ENCODE measurements at regions not wholly inside any gene's neighbourhood (a gene's known extent, or its start where the extent isn't known, plus 50 kb on each side); places are given as distances from the start of the nearest gene placed in this dataset.

DNA sequence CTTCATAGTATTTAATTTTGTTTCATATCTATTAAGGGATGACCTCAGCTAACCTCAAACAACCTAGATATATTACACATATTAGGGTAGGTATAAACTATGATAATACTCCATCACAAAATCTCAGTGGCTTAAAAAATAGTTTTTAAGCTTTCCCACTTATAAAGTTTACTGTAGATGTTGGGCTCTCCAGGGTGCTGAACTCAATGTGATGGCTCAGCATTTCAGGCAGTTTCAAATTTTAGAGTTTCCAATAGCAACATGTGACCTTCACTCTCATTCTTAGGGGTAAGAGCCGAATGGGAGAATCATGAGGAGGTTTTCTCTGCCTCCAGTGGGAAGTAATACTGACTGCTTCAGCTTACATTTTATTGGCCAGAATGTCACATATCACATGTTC lies 357.3 kb downstream of the MEI4 start:
- Histone ChIP-seq H3K9ac (ENCODE audit: insufficient read depth in 1 of 2, low read depth in 2 of 2, low read length in 2 of 2) (no peak overlapping the region), H3K79me2 (ENCODE audit: control insufficient read depth, insufficient read depth, low read length) (no peaks in the 10 kb centered on the region), H3K4me3 (no peak overlapping the region), H3K9me3 (replicated peaks; ENCODE audit: control insufficient read depth, insufficient read depth, low read depth, low read length) (no peaks in the 10 kb centered on the region), H3K27me3 (ENCODE audit: control insufficient read depth in 2 of 2, insufficient read depth in 2 of 2, low read length in 2 of 2) (no peaks in the 10 kb centered on the region), H3K4me2 (ENCODE audit: insufficient read depth, low read length) (no peak overlapping the region), H3K4me1 (replicated peaks in 1 of 2; ENCODE audit: control insufficient read depth in 2 of 2, insufficient read depth in 2 of 2, low read length in 2 of 2) (no peaks in the 10 kb centered on the region), H4K20me1 (replicated peaks; ENCODE audit: control insufficient read depth, insufficient read depth, low read length) (no peaks in the 10 kb centered on the region), H2AFZ (ENCODE audit: low read depth, low read length) (no peak overlapping the region), H3K9me1 (ENCODE audit: control insufficient read depth, insufficient read depth, low read length) (no peaks in the 10 kb centered on the region), H3K27ac (ENCODE audit: extremely low read depth, low read depth, low read length) (no peak overlapping the region), H3K36me3 (ENCODE audit: control insufficient read depth, insufficient read depth, low read length) (no peaks in the 10 kb centered on the region)
- ChIA-PET CTCF (ENCODE audit: low intra/inter-chr PET ratio) (no interaction called here), POLR2A (no interaction called here)
- BruUV-seq (replicated peaks) = no TSS peak
- ATAC-seq = no peak
- FAIRE-seq = no peak
- WGBS (ENCODE audit: insufficient coverage, low coverage, missing lambda C conversion rate) = 0% methylated on average over 1 of the region's 1 CpG
- DNase-seq (ENCODE audit: extremely low read depth in 1 of 4, low spot score in 3 of 4) = no peak
- in situ Hi-C loops (cut with MboI) = no loop called here
- intact Hi-C loops (cut with micrococcal nuclease) = no loop called here
- TF ChIP-seq ZNF134 (CRISPR knock-in tag; conservative IDR thresholded peaks at IDR 0.05) (no peak), CHCHD3 (CRISPR knock-in tag; IDR thresholded peaks at IDR 0.05) (no peak), CBX1 (IDR thresholded peaks at IDR 0.05; ENCODE audit: low read depth) (no peak), POLR2AphosphoS2 (IDR thresholded peaks at IDR 0.05; ENCODE audit: low read length) (no peak)
- TF ChIP-seq, protein P1, sequence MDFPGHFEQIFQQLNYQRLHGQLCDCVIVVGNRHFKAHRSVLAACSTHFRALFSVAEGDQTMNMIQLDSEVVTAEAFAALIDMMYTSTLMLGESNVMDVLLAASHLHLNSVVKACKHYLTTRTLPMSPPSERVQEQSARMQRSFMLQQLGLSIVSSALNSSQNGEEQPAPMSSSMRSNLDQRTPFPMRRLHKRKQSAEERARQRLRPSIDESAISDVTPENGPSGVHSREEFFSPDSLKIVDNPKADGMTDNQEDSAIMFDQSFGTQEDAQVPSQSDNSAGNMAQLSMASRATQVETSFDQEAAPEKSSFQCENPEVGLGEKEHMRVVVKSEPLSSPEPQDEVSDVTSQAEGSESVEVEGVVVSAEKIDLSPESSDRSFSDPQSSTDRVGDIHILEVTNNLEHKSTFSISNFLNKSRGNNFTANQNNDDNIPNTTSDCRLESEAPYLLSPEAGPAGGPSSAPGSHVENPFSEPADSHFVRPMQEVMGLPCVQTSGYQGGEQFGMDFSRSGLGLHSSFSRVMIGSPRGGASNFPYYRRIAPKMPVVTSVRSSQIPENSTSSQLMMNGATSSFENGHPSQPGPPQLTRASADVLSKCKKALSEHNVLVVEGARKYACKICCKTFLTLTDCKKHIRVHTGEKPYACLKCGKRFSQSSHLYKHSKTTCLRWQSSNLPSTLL (IDR thresholded peaks at IDR 0.05) = no peak
- TF ChIP-seq, protein P2, sequence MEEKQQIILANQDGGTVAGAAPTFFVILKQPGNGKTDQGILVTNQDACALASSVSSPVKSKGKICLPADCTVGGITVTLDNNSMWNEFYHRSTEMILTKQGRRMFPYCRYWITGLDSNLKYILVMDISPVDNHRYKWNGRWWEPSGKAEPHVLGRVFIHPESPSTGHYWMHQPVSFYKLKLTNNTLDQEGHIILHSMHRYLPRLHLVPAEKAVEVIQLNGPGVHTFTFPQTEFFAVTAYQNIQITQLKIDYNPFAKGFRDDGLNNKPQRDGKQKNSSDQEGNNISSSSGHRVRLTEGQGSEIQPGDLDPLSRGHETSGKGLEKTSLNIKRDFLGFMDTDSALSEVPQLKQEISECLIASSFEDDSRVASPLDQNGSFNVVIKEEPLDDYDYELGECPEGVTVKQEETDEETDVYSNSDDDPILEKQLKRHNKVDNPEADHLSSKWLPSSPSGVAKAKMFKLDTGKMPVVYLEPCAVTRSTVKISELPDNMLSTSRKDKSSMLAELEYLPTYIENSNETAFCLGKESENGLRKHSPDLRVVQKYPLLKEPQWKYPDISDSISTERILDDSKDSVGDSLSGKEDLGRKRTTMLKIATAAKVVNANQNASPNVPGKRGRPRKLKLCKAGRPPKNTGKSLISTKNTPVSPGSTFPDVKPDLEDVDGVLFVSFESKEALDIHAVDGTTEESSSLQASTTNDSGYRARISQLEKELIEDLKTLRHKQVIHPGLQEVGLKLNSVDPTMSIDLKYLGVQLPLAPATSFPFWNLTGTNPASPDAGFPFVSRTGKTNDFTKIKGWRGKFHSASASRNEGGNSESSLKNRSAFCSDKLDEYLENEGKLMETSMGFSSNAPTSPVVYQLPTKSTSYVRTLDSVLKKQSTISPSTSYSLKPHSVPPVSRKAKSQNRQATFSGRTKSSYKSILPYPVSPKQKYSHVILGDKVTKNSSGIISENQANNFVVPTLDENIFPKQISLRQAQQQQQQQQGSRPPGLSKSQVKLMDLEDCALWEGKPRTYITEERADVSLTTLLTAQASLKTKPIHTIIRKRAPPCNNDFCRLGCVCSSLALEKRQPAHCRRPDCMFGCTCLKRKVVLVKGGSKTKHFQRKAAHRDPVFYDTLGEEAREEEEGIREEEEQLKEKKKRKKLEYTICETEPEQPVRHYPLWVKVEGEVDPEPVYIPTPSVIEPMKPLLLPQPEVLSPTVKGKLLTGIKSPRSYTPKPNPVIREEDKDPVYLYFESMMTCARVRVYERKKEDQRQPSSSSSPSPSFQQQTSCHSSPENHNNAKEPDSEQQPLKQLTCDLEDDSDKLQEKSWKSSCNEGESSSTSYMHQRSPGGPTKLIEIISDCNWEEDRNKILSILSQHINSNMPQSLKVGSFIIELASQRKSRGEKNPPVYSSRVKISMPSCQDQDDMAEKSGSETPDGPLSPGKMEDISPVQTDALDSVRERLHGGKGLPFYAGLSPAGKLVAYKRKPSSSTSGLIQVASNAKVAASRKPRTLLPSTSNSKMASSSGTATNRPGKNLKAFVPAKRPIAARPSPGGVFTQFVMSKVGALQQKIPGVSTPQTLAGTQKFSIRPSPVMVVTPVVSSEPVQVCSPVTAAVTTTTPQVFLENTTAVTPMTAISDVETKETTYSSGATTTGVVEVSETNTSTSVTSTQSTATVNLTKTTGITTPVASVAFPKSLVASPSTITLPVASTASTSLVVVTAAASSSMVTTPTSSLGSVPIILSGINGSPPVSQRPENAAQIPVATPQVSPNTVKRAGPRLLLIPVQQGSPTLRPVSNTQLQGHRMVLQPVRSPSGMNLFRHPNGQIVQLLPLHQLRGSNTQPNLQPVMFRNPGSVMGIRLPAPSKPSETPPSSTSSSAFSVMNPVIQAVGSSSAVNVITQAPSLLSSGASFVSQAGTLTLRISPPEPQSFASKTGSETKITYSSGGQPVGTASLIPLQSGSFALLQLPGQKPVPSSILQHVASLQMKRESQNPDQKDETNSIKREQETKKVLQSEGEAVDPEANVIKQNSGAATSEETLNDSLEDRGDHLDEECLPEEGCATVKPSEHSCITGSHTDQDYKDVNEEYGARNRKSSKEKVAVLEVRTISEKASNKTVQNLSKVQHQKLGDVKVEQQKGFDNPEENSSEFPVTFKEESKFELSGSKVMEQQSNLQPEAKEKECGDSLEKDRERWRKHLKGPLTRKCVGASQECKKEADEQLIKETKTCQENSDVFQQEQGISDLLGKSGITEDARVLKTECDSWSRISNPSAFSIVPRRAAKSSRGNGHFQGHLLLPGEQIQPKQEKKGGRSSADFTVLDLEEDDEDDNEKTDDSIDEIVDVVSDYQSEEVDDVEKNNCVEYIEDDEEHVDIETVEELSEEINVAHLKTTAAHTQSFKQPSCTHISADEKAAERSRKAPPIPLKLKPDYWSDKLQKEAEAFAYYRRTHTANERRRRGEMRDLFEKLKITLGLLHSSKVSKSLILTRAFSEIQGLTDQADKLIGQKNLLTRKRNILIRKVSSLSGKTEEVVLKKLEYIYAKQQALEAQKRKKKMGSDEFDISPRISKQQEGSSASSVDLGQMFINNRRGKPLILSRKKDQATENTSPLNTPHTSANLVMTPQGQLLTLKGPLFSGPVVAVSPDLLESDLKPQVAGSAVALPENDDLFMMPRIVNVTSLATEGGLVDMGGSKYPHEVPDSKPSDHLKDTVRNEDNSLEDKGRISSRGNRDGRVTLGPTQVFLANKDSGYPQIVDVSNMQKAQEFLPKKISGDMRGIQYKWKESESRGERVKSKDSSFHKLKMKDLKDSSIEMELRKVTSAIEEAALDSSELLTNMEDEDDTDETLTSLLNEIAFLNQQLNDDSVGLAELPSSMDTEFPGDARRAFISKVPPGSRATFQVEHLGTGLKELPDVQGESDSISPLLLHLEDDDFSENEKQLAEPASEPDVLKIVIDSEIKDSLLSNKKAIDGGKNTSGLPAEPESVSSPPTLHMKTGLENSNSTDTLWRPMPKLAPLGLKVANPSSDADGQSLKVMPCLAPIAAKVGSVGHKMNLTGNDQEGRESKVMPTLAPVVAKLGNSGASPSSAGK (IDR thresholded peaks at IDR 0.05) = no peak
- TF ChIP-seq, protein P3, sequence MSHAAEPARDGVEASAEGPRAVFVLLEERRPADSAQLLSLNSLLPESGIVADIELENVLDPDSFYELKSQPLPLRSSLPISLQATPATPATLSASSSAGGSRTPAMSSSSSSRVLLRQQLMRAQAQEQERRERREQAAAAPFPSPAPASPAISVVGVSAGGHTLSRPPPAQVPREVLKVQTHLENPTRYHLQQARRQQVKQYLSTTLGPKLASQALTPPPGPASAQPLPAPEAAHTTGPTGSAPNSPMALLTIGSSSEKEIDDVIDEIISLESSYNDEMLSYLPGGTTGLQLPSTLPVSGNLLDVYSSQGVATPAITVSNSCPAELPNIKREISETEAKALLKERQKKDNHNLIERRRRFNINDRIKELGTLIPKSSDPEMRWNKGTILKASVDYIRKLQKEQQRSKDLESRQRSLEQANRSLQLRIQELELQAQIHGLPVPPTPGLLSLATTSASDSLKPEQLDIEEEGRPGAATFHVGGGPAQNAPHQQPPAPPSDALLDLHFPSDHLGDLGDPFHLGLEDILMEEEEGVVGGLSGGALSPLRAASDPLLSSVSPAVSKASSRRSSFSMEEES (CRISPR knock-in tag; IDR thresholded peaks at IDR 0.05) = no peak

All from K562 (cell line).